Mesendoderm (in vitro differentiated cells): ENCODE measurements at regions not wholly inside any gene's neighbourhood (a gene's known extent, or its start where the extent isn't known, plus 50 kb on each side); places are given as distances from the start of the nearest gene placed in this dataset. TPM values are rescaled to one million over a fixed set of nuclear protein-coding genes. Genes with fewer than 3 reads are reported as not detected.

Experiments used
- small RNA-seq: library from polyadenylated mRNA; stranded (forward); fragments of <200 nt; extraction: miRNeasy Mini kit (QIAGEN cat#:217004); gene quantifications from one replicate; pipeline ENCODE3, GENCODE V24; 2013; ENCODE audit not compliant: insufficient read depth

Small RNA genes in the stretch of these regions (small RNA-seq; reads per million reads assigned to genes)
- gene UBBP5: not detected
